HG02884 (cell line): ENCODE measurements at regions not wholly inside any gene's neighbourhood (a gene's known extent, or its start where the extent isn't known, plus 50 kb on each side); places are given as distances from the start of the nearest gene placed in this dataset.

Source experiments
- ATAC-seq: cut with Tn5 transposase; IDR thresholded peaks from one replicate; pipeline ENCODE4 v1.9.1; 2021; ENCODE audit warnings: mild to moderate bottlenecking, moderate library complexity; ENCODE audit not compliant: unreplicated experiment

GRCh38 chr20:48115502-48115901, 330.2 kb upstream of the SULF2 start:
- ATAC-seq = no peak

DNA sequence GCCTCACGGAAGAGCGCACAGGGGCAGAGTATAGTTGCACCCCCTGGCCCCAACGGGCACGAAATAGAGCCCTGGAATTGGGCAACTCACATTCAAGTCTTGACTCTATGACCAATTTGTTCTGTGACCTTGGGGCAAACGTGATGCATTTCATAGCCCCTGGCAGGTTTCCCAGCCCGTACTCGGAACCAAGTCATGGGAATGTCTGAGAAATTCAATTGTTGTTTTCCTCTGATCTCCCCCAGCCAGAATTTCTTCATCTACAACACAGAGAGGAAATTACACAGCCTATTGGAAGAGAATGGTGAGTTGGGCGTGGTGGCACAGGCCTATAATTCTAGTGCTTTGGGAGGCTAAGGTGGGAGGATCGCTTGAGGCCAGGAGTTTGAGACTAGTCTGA, 322.3 kb upstream of the SULF2 start:
- no peak for ATAC-seq

GRCh38 chr20:48106428-48106827, 321.1 kb upstream of the SULF2 start:
- no peak for ATAC-seq

DNA sequence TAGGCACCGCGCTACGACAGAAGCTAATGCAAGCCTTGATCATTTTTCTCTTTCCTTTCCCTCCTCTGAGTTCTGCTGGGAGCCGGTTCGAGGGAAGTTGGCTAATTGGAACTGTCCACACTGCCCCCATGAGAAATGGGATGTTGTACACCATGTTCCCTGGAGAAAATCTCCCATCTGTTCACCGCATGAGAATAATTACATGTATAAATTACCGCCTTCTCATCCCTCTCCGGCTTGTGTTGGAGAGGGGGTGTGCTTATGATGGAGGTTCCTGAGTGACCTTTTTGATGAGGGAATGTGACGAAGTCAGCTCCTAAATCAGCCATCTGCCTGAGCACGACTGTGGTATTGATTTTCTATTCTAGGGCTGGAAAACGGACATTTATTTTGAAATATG, 320.2 kb upstream of the SULF2 start:
- ATAC-seq = no peak

DNA sequence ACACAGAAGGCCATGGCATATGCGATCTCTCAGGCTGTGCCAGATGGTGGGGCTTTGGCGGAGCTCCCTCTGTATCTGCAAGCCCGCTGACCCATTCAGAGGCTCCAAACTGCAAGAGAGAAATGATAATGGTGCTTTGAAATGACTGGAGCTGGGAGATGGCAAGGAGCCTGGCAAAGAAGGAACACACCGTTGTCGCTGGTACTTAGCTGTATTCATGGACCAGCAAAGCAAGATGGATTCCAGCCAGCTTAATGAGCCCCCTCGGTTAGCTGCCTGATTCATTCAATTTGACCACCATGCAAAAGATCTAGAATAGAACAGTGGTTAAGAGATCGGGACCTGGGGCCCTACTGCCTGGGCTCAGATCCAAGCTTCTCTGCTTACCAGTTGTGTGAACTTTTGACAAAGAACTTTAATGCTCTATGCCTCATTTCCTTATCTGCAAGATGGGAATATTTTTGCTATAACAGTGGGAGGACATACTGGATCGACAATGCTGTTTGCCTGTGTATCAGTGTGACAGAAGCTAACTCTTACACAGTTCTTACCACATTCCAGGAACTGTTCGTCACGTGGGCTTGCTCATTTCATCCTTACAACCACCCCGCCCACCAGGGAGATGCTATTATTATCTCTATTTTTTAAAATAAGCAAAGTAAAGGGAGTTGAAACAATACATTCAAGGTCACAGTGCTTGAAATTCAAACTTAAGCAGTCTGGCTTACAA, 317.8 kb upstream of the SULF2 start:
- ATAC-seq = no peak

GRCh38 chr20:48102076-48102787, 317.0 kb upstream of the SULF2 start:
- no peak for ATAC-seq

- no peak for ATAC-seq
These were observed 315.2 kb upstream of the SULF2 start for GRCh38 chr20:48100483-48100882.

DNA sequence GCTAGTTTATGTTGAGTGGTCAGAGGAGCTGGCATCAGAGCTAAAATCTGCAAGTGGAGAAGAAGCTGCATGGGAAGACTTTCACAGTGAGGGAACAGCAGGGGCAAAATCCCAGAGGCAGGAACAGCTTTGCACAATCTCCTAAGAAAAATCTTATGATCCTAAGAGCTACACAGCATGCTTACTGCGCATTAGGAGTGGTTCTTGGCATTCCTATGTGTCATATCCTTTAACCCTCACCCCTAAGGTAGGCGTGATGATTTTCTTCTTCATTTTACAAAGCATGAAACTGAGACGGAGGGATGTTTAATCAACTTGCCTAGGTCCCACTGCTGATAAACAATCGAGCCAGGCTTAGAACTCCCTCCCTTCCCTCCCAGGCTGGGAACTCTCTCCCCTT, 313.6 kb upstream of the SULF2 start:
- ATAC-seq = no peak

GRCh38 chr20:48098099-48098498, 312.8 kb upstream of the SULF2 start:
- ATAC-seq = no peak

GRCh38 chr20:48096957-48097890, 311.9 kb upstream of the SULF2 start:
- no peak for ATAC-seq

DNA sequence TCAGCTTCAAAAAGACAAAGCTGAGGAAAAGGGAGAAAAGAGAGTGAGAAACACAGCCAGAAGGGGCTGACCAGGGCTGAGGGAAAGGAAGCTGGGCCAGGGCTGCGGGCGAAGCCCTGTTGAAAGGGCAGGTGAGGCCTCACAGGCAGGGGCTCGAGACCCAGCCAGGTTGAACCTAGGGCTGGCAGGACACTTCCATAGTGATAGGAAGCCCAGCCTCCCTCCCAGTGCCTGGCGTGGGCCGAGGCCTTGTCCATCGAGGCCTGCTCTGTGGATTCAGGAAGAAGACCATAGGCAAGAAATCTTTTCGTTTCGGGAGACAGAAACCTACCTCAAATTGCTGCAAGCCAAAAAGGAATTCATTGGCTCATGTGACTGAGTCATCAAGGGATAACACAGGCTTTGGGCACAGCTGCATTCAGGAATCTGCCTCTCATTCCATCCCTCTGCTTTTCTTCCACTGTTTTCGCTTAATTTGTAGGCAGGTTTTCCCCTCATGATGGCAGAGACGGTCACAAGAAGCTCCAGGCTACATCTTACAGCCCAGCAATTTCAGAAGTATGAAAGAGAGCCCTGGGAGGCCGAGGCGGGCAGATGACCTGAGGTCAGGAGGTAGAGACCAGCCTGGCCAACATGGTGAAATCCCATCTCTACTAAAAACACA, 311.1 kb upstream of the SULF2 start:
- ATAC-seq = no peak

GRCh38 chr20:48094944-48095343, 309.7 kb upstream of the SULF2 start:
- no peak for ATAC-seq

DNA sequence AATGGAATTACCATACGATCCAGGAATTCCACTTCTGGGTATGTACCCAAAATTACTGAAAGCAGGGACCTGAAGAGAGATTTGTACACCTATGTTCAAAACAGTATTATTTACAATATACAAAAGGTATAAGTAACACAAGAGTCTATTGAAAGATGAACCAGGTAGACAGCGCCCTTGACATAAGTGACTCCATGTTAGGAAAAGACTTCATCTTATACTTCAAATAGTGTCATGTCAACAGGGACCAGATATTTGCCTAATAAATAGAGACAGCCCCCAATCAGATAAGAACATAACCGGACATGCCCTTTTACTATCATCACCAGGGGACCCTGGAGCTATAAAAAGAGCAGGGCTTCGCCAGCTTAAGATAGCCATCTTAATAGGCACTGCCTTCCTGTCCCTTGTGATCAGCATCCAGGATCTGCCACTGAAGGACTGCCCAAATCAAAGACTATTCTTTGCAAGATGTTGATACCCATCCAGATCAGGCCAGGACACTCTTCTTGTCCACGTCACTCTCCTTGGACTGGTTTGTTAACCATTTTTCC, 309.0 kb upstream of the SULF2 start:
- no peak for ATAC-seq

- no peak for ATAC-seq
These were observed 307.5 kb upstream of the SULF2 start for GRCh38 chr20:48092596-48093280.

- no peak for ATAC-seq
These were observed 305.5 kb upstream of the SULF2 start for GRCh38 chr20:48090784-48091183.

DNA sequence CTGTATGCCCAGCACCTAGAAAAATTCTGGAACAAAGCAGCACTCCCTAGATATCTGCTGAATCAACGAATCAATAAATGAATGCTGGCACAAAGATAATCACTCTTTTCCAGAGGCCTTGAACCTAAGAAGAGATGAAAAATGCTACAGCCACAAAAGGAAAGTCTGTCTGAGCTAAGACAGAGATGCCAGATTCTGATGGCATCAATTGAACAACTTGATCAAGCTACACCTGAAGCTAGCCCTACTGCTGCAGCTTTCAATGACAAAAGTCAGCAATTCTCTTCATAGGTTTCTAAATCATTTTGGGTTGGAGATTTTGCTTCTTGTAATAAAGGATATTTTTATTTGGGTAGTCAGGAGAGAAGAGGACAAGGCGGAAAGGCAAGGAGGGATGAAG, 305.0 kb upstream of the SULF2 start:
- ATAC-seq = no peak

DNA sequence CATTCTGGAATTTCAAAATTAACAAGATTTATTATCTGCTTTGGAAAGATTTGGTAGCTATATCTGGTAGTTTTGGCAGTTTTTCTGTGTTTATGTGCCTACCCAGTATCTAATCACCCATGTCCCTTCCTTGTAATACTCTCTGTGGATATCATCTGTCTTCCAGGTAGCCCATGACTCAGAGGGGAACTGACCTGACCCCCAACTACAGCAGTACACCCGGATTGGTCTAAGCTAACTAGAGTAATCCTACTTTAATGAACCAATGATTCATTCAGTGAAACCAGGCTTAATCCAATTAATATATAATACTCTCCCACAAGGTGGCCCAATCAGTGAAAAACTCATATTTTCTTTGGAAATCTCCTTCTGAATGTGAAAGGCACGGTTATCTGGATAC, 295.3 kb upstream of the SULF2 start:
- no peak for ATAC-seq

- no peak for ATAC-seq
These were observed 293.7 kb upstream of the SULF2 start for GRCh38 chr20:48079028-48079427.

GRCh38 chr20:48076747-48077146, 291.5 kb upstream of the SULF2 start:
- ATAC-seq = no peak

DNA sequence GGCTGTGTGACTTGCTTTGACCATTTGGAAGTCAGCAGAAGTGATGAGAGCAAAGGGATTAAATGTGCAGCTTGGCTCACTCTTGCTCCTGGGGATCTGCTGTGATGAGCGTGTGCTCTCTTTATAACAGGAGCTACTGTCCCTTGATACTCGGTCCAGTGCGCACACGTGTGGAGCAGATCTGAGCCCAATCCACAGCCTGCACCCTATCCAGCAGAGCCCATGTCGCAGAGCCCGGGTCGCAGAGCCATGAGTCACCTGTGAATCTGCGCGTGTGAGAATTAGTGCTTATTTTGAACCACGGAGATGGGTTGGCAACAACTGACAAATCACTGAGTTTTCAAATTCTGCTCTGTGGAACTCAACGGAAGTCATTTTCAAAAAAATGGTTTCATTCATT, 291.0 kb upstream of the SULF2 start:
- ATAC-seq = no peak
